ENCODE measurements at regions not wholly inside any gene's neighbourhood (a gene's known extent, or its start where the extent isn't known, plus 50 kb on each side); places are given as distances from the start of the nearest gene placed in this dataset.

GRCh38 chr9:99414321-99414720 lies 192.2 kb downstream of the SEC61B start:
- in situ Hi-C loops (cut with HindIII; ENCODE audit: extremely low pct_ligation_motif_present, low pct_unique_long_range_greater_than_20kb): no loop called here
- ChIA-PET POLR2A (no interaction called here), CTCF (ENCODE audit: low intra/inter-chr PET ratio, low total read pairs) (no interaction called here)
- 0% methylated on average over 1 of the region's 1 CpG for WGBS (ENCODE audit: low lambda C conversion rate)
- Histone ChIP-seq H3K4me1 (ENCODE audit: insufficient read depth, low read length) (no peaks in the 10 kb centered on the region), H3K36me3 (replicated peaks in 1 of 2; ENCODE audit: control insufficient read depth in 1 of 2, insufficient read depth in 2 of 2, low read length in 2 of 2) (no peaks in the 10 kb centered on the region), H4K20me1 (ENCODE audit: insufficient read depth, low read length) (no peaks in the 10 kb centered on the region), H3K27me3 (ENCODE audit: control insufficient read depth in 1 of 2, insufficient read depth in 2 of 2, low read length in 2 of 2) (peaks cover 2 to 9% of the 10 kb centered on the region in 2 experiments; a peak in 3 of 5 replicates), H3K79me2 (ENCODE audit: insufficient read depth, low read length) (no peaks in the 10 kb centered on the region), H3K9me3 (ENCODE audit: low read length) (no peaks in the 10 kb centered on the region), H3K9ac (ENCODE audit: insufficient read depth, low read depth, low read length) (no peak overlapping the region), H3K4me2 (ENCODE audit: low read depth, low read length) (no peak overlapping the region), H3K27ac (ENCODE audit: extremely low read length, insufficient read depth, low read length) (no peak overlapping the region), H3K4me3 (replicated peaks in 1 of 3; ENCODE audit: insufficient read depth in 1 of 3, low read depth in 2 of 3, low read length in 3 of 3) (no peak overlapping the region), H2AFZ (ENCODE audit: low read length) (no peak overlapping the region)
- no peak for FAIRE-seq
- intact Hi-C loops (cut with micrococcal nuclease; ENCODE audit: unreplicated experiment): no loop called here
- TF ChIP-seq ZNF34 (CRISPR knock-in tag; IDR thresholded peaks at IDR 0.05; ENCODE audit: borderline replicate concordance) (no peak), ZNF138 (CRISPR knock-in tag; IDR thresholded peaks at IDR 0.05; ENCODE audit: low read depth) (no peak), CENPX (CRISPR knock-in tag; IDR thresholded peaks at IDR 0.05) (no peak), TMF1 (CRISPR knock-in tag; IDR thresholded peaks at IDR 0.05; ENCODE audit: low read depth) (no peak), RAD51 (IDR thresholded peaks at IDR 0.05; ENCODE audit: borderline replicate concordance) (no peak), GPBP1L1 (CRISPR knock-in tag; IDR thresholded peaks at IDR 0.05) (no peak), REL (CRISPR knock-in tag; conservative IDR thresholded peaks at IDR 0.05) (no peak), ZNF75D (CRISPR knock-in tag; IDR thresholded peaks at IDR 0.05; ENCODE audit: borderline replicate concordance) (no peak), RBM39 (IDR thresholded peaks at IDR 0.05; ENCODE audit: low read depth, low read length, poor library complexity, severe bottlenecking) (no peak), ZNF564 (CRISPR knock-in tag; IDR thresholded peaks at IDR 0.05) (no peak), RFX5 (IDR thresholded peaks at IDR 0.05; ENCODE audit: low read depth, low read length) (no peak), CHCHD3 (CRISPR knock-in tag; IDR thresholded peaks at IDR 0.05) (no peak)
- TF ChIP-seq, protein P1, sequence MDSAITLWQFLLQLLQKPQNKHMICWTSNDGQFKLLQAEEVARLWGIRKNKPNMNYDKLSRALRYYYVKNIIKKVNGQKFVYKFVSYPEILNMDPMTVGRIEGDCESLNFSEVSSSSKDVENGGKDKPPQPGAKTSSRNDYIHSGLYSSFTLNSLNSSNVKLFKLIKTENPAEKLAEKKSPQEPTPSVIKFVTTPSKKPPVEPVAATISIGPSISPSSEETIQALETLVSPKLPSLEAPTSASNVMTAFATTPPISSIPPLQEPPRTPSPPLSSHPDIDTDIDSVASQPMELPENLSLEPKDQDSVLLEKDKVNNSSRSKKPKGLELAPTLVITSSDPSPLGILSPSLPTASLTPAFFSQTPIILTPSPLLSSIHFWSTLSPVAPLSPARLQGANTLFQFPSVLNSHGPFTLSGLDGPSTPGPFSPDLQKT (CRISPR knock-in tag; IDR thresholded peaks at IDR 0.05; ENCODE audit: borderline replicate concordance): no peak
- no peak for DNase-seq (ENCODE audit: low spot score)
- no TSS peak for BruUV-seq (replicated peaks)
- ATAC-seq: no peak
